ENCODE measurements at regions not wholly inside any gene's neighbourhood (a gene's known extent, or its start where the extent isn't known, plus 50 kb on each side); places are given as distances from the start of the nearest gene placed in this dataset.

DNA sequence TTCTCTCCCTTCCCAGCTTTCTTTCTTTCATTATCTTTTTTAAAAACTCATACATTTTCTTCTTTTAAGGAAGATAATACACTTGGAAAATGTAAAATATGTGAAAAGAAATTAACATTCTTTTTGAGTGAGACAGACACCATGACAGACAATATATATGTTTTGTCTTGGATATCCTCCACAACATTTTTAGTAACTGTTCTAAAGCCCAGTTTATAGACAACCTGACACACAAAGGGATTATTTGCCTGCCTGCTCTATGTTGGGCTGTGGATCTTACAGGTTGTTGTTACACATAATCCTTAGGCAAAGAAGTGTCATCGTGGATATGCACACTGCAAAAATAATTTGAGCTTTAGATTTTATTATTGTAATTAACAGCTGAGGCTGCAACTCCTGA is 301.4 kb upstream of the PDGFD start:
- TF ChIP-seq, protein P1, sequence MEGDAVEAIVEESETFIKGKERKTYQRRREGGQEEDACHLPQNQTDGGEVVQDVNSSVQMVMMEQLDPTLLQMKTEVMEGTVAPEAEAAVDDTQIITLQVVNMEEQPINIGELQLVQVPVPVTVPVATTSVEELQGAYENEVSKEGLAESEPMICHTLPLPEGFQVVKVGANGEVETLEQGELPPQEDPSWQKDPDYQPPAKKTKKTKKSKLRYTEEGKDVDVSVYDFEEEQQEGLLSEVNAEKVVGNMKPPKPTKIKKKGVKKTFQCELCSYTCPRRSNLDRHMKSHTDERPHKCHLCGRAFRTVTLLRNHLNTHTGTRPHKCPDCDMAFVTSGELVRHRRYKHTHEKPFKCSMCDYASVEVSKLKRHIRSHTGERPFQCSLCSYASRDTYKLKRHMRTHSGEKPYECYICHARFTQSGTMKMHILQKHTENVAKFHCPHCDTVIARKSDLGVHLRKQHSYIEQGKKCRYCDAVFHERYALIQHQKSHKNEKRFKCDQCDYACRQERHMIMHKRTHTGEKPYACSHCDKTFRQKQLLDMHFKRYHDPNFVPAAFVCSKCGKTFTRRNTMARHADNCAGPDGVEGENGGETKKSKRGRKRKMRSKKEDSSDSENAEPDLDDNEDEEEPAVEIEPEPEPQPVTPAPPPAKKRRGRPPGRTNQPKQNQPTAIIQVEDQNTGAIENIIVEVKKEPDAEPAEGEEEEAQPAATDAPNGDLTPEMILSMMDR (conservative IDR thresholded peaks at IDR 0.05; ENCODE audit: low read length) = no peak
- no peak for TF ChIP-seq EZH2phosphoT487 (IDR thresholded peaks at IDR 0.05; ENCODE audit: borderline replicate concordance, low read depth, low read length)
